H1 (cell line): ENCODE measurements at regions not wholly inside any gene's neighbourhood (a gene's known extent, or its start where the extent isn't known, plus 50 kb on each side); places are given as distances from the start of the nearest gene placed in this dataset.

Experiments used
- CTCF ChIA-PET: fragments of 300-600 bp; sonication (Branson Sonifier 250); formaldehyde crosslinking; loops from one replicate; lab custom pipeline; 2021; ENCODE audit not compliant: partially characterized antibody; lab: Charles Lee
- POLR2A ChIA-PET: fragments of 300-600 bp; sonication (Branson Sonifier 250); formaldehyde crosslinking; loops from one replicate; lab custom pipeline; 2021; ENCODE audit warnings: inconsistent platforms; ENCODE audit not compliant: partially characterized antibody; lab: Charles Lee
- DNase-seq, 2 experiments: peaks; one replicate each; pipeline versions ENCODE4 v3.0.0 to v3.0.0-alpha.2; 2010 to 2022; ENCODE audit warnings: low spot score in 2 of 2, low read depth in 1 of 2, mixed read lengths in 1 of 2
- FAIRE-seq: peaks from 2 replicates; lab custom pipeline; 2011; peaks lifted over from hg19 to GRCh38; lab: Jason Lieb, UNC
- H2AFZ ChIP-seq: 2 replicates; pipeline ENCODE4 v1.8.1; 2012; ENCODE audit warnings: low read length, inconsistent platforms
- H2AK5ac ChIP-seq: 2 replicates; pipeline ENCODE4 v1.6.1; 2013; ENCODE audit warnings: low read depth, low read length
- H2BK120ac ChIP-seq: replicated peaks from 2 replicates; pipeline ENCODE3; 2013; ENCODE audit warnings: low read depth, low read length, inconsistent platforms
- H2BK12ac ChIP-seq: 2 replicates; pipeline ENCODE4 v1.6.1; 2013; ENCODE audit warnings: low read depth, low read length
- H2BK15ac ChIP-seq: 2 replicates; pipeline ENCODE4 v1.6.1; 2013; ENCODE audit warnings: low read length
- H2BK20ac ChIP-seq: 2 replicates; pipeline ENCODE4 v1.6.1; 2013; ENCODE audit warnings: low read length
- H2BK5ac ChIP-seq: 2 replicates; pipeline ENCODE4 v1.6.1; 2013; ENCODE audit warnings: low read depth, low read length
- H3K14ac ChIP-seq: 2 replicates; pipeline ENCODE4 v1.6.1; 2013; ENCODE audit warnings: inconsistent platforms; ENCODE audit not compliant: insufficient read length
- H3K18ac ChIP-seq: 2 replicates; pipeline ENCODE4 v1.6.1; 2013; ENCODE audit warnings: low read length; ENCODE audit errors: extremely low read depth
- H3K23ac ChIP-seq: 2 replicates; pipeline ENCODE4 v1.6.1; 2013; ENCODE audit warnings: inconsistent platforms; ENCODE audit not compliant: insufficient read length
- H3K23me2 ChIP-seq: 2 replicates; pipeline ENCODE4 v1.6.1; 2013; ENCODE audit warnings: low read depth, low read length
- H3K27ac ChIP-seq: 2 replicates; pipeline ENCODE4 v1.6.1; 2011; ENCODE audit warnings: low read depth, low read length, inconsistent platforms
- H3K27me3 ChIP-seq, 4 experiments: replicated peaks in 1 of 4; 1 replicate in 1 of 4; 2 replicates in 3 of 4; pipeline versions ENCODE4 v1.6.1 to v1.8.1; 2011 to 2013; ENCODE audit warnings: low read length in 3 of 4, mild to moderate bottlenecking in 3 of 4, inconsistent platforms in 2 of 4, mixed read lengths in 2 of 4, moderate library complexity in 1 of 4; ENCODE audit not compliant: control insufficient read depth in 3 of 4, insufficient read depth in 3 of 4; ENCODE audit errors: extremely low read depth in 1 of 4
- H3K36me3 ChIP-seq, 4 experiments: 2 replicates each; pipeline versions ENCODE4 v1.6.1 to v1.8.1; 2011 to 2013; ENCODE audit warnings: mild to moderate bottlenecking in 4 of 4, low read length in 3 of 4, moderate library complexity in 2 of 4, control low read depth in 1 of 4, inconsistent platforms in 1 of 4; ENCODE audit not compliant: insufficient read depth in 4 of 4, control insufficient read depth in 2 of 4
- H3K4ac ChIP-seq: replicated peaks from 2 replicates; pipeline ENCODE3; 2013; ENCODE audit warnings: low read length, low read depth, mixed read lengths, inconsistent platforms; ENCODE audit not compliant: insufficient read length
- H3K4me1 ChIP-seq, 4 experiments: replicated peaks in 1 of 4; 1 replicate in 1 of 4; 2 replicates in 3 of 4; pipeline versions ENCODE4 v1.6.1 to v1.8.1; 2011 to 2013; ENCODE audit warnings: low read length in 3 of 4, inconsistent platforms in 2 of 4, mixed read lengths in 1 of 4; ENCODE audit not compliant: insufficient read depth in 4 of 4, control insufficient read depth in 3 of 4
- H3K4me2 ChIP-seq, 2 experiments: 2 replicates each; pipeline versions ENCODE4 v1.6.1 to v1.8.1; 2011 to 2013; ENCODE audit warnings: low read depth in 2 of 2, low read length in 2 of 2, control low read depth in 1 of 2, inconsistent platforms in 1 of 2, mild to moderate bottlenecking in 1 of 2; ENCODE audit not compliant: insufficient read depth in 1 of 2
- H3K4me3 ChIP-seq, 4 experiments: fragments of 200-600, 300-600 bp in 1 of 4; sonication (generic), shearing (Covaris generic), sonication (Bioruptor Twin) in 1 of 4; 2 replicates each; pipeline versions ENCODE4 v1.5.1 to v1.8.1; 2011 to 2016; ENCODE audit warnings: low read length in 4 of 4, low read depth in 3 of 4, control low read depth in 2 of 4, inconsistent platforms in 2 of 4, mild to moderate bottlenecking in 2 of 4, mixed read lengths in 1 of 4, moderate library complexity in 1 of 4; ENCODE audit not compliant: insufficient read depth in 2 of 4; ENCODE audit errors: extremely low read depth in 1 of 4
- H3K56ac ChIP-seq: replicated peaks from 2 replicates; pipeline ENCODE3; 2013; ENCODE audit warnings: low read depth, mild to moderate bottlenecking, mixed read lengths, low read length, inconsistent platforms; ENCODE audit not compliant: insufficient read length
- H3K79me1 ChIP-seq: 2 replicates; pipeline ENCODE4 v1.6.1; 2013; ENCODE audit warnings: low read depth, low read length, control low read depth
- H3K79me2 ChIP-seq, 2 experiments: 2 replicates each; pipeline versions ENCODE4 v1.6.1 to v1.8.1; 2012 to 2013; ENCODE audit warnings: low read length in 2 of 2, mild to moderate bottlenecking in 2 of 2, inconsistent platforms in 1 of 2; ENCODE audit not compliant: insufficient read depth in 2 of 2, control insufficient read depth in 1 of 2
- H3K9ac ChIP-seq, 4 experiments: replicated peaks in 1 of 4; 1 replicate in 1 of 4; 2 replicates in 3 of 4; pipeline versions ENCODE4 v1.6.1 to v1.8.1; 2011 to 2013; ENCODE audit warnings: low read depth in 3 of 4, low read length in 3 of 4, control low read depth in 2 of 4, mild to moderate bottlenecking in 2 of 4, moderate library complexity in 2 of 4, inconsistent platforms in 1 of 4; ENCODE audit errors: extremely low read depth in 1 of 4
- H3K9me3 ChIP-seq, 2 experiments: 2 replicates each; pipeline versions ENCODE4 v1.6.1 to v1.8.1; 2012 to 2013; ENCODE audit warnings: mild to moderate bottlenecking in 2 of 2, moderate library complexity in 2 of 2, control low read depth in 1 of 2, inconsistent platforms in 1 of 2, low read depth in 1 of 2, low read length in 1 of 2, mixed read lengths in 1 of 2; ENCODE audit not compliant: insufficient read depth in 2 of 2
- H4K20me1 ChIP-seq, 2 experiments: replicated peaks in 1 of 2; 2 replicates each; pipeline versions ENCODE3 to v1.8.1; 2011 to 2013; ENCODE audit warnings: inconsistent platforms in 2 of 2, low read length in 2 of 2, mild to moderate bottlenecking in 1 of 2; ENCODE audit not compliant: insufficient read depth in 2 of 2, control insufficient read depth in 1 of 2
- H4K5ac ChIP-seq: 2 replicates; pipeline ENCODE4 v1.6.1; 2013; ENCODE audit warnings: low read length, low read depth, mixed read lengths, inconsistent platforms; ENCODE audit not compliant: insufficient read length
- H4K8ac ChIP-seq: 2 replicates; pipeline ENCODE4 v1.8.0; 2013; ENCODE audit warnings: mild to moderate bottlenecking, moderate library complexity, low read length, inconsistent platforms; ENCODE audit not compliant: insufficient read depth; ENCODE audit errors: extremely low read depth
- H4K91ac ChIP-seq: replicated peaks from 2 replicates; pipeline ENCODE3; 2013; ENCODE audit warnings: low read length, mixed read lengths, inconsistent platforms; ENCODE audit not compliant: insufficient read length
- BACH1 ChIP-seq: IDR thresholded peaks from 2 replicates; pipeline ENCODE4 v1.6.1; 2012; ENCODE audit warnings: low read length, improper control_type of control experiment
- RAD21 ChIP-seq, 2 experiments: IDR thresholded peaks in 1 of 2; conservative IDR thresholded peaks in 1 of 2; 2 replicates each; pipeline ENCODE4 v1.6.1; 2011; ENCODE audit warnings: low read depth in 2 of 2, low read length in 2 of 2, improper control_type of control experiment in 1 of 2, inconsistent platforms in 1 of 2, mild to moderate bottlenecking in 1 of 2, moderate library complexity in 1 of 2
- WGBS, 2 experiments: shearing (Covaris generic) in 1 of 2; methylation state at CpG; one replicate each; pipeline versions ENCODE4 v1.1.6 to v1.1.7; 2013 to 2015; ENCODE audit warnings: low lambda C conversion rate in 2 of 2, mixed read lengths in 2 of 2, inconsistent platforms in 1 of 2, low coverage in 1 of 2, missing lambda C conversion rate in 1 of 2; ENCODE audit not compliant: insufficient replicate concordance in 2 of 2, insufficient coverage in 1 of 2, insufficient read length in 1 of 2; ENCODE audit errors: extremely low coverage in 1 of 2, missing lambda C conversion rate in 1 of 2; 5-methylcytosine and 5-hydroxymethylcytosine counted together
- TF ChIP-seq, protein P1 (sequence below): IDR thresholded peaks from 2 replicates; pipeline ENCODE4 v1.6.1; 2012; ENCODE audit warnings: inconsistent platforms
- TF ChIP-seq, protein P2 (sequence below), 3 experiments: IDR thresholded peaks; 1 replicate in 2 of 3; 2 replicates in 1 of 3; pipeline versions ENCODE4 v1.5.1 to v1.6.1; 2011; ENCODE audit warnings: low read length in 3 of 3, mild to moderate bottlenecking in 3 of 3, inconsistent platforms in 2 of 3, low read depth in 1 of 3, moderate library complexity in 1 of 3; ENCODE audit not compliant: insufficient read depth in 1 of 3; ENCODE audit errors: control extremely low read depth in 1 of 3

- 0 out of 2 replicates have a peak overlapping the region, but pooled peaks have one; percentile 37 for H2BK15ac ChIP-seq
- FAIRE-seq = no peak
- H3K27ac ChIP-seq = no peak overlapping the region
- peaks cover 6% of the 10 kb centered on the region in 2 experiments for H4K20me1 ChIP-seq
- 83% methylated on average over 22 of the region's 22 CpGs; no CpG with 5 or more reads in 1 of the 2 experiments for WGBS, 2 experiments
- no peak overlapping the region for H4K91ac ChIP-seq
- no peak overlapping the region for H2BK12ac ChIP-seq
- H3K79me1 ChIP-seq = no peaks in the 10 kb centered on the region
- H3K4me2 ChIP-seq = no peak overlapping the region
- peaks cover 1 to 2% of the 10 kb centered on the region in 2 experiments; a peak in 3 of 4 replicates for H3K9me3 ChIP-seq
- no peaks in the 10 kb centered on the region; a peak in 1 of 7 replicates for H3K27me3 ChIP-seq
- no peak overlapping the region for H3K14ac ChIP-seq
- no peak overlapping the region; the same call in 1 of the 2 replicates for H3K18ac ChIP-seq
- no peak overlapping the region for H3K9ac ChIP-seq
- POLR2A ChIA-PET = interaction anchor here (1.1 kb wide), 1 partner anchor 9 kb away, joined by 3 read pairs; no protein-coding TSS in a partner anchor
- H2AK5ac ChIP-seq = no peak overlapping the region
- no peak overlapping the region for H2BK20ac ChIP-seq
- no peak overlapping the region for H2BK5ac ChIP-seq
- H3K36me3 ChIP-seq = no peaks in the 10 kb centered on the region
- no peak overlapping the region for H4K8ac ChIP-seq
- H3K23me2 ChIP-seq = no peaks in the 10 kb centered on the region
- H2BK120ac ChIP-seq = no peak overlapping the region
- no peak overlapping the region for H3K4ac ChIP-seq
- no peak overlapping the region for H3K23ac ChIP-seq
- CTCF ChIA-PET = interaction anchor here (0.8 to 11.3 kb wide), 4 partner anchors 10 to 125 kb away, joined by 3 to 150 read pairs (median 3); no protein-coding TSS in a partner anchor
- no peak overlapping the region for H3K56ac ChIP-seq
- H3K4me1 ChIP-seq = peaks cover 0 to 14% (median 8%) of the 10 kb centered on the region in 4 experiments; a peak in 6 of 7 replicates
- no peaks in the 10 kb centered on the region for H3K79me2 ChIP-seq
- TF ChIP-seq, protein P1, sequence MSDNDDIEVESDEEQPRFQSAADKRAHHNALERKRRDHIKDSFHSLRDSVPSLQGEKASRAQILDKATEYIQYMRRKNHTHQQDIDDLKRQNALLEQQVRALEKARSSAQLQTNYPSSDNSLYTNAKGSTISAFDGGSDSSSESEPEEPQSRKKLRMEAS = no peak
- no peak for TF ChIP-seq BACH1
- TF ChIP-seq, protein P2, sequence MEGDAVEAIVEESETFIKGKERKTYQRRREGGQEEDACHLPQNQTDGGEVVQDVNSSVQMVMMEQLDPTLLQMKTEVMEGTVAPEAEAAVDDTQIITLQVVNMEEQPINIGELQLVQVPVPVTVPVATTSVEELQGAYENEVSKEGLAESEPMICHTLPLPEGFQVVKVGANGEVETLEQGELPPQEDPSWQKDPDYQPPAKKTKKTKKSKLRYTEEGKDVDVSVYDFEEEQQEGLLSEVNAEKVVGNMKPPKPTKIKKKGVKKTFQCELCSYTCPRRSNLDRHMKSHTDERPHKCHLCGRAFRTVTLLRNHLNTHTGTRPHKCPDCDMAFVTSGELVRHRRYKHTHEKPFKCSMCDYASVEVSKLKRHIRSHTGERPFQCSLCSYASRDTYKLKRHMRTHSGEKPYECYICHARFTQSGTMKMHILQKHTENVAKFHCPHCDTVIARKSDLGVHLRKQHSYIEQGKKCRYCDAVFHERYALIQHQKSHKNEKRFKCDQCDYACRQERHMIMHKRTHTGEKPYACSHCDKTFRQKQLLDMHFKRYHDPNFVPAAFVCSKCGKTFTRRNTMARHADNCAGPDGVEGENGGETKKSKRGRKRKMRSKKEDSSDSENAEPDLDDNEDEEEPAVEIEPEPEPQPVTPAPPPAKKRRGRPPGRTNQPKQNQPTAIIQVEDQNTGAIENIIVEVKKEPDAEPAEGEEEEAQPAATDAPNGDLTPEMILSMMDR (IDR thresholded peaks at IDR 0.05; ENCODE audit: control extremely low read depth in 1 of 3, insufficient read depth in 1 of 3, low read depth in 1 of 3, low read length in 3 of 3) = peak in 2 of 3 experiments; percentile 11 to 14; a peak in 2 of 4 replicates
- TF ChIP-seq RAD21 (IDR thresholded peaks at IDR 0.05 in 1 of 2, conservative IDR thresholded peaks at IDR 0.05 in 1 of 2; ENCODE audit: low read depth in 2 of 2, low read length in 2 of 2) = peak in 1 of 2 experiments; percentile 3; a peak in 1 of 4 replicates
- H4K5ac ChIP-seq = no peak overlapping the region
- no peak overlapping the region for H3K4me3 ChIP-seq
- H2AFZ ChIP-seq = no peak overlapping the region
- DNase-seq = no peak
Measured at GRCh38 chr11:70517988-70518907, 119.9 kb downstream of the CTTN start.
